Breast epithelium (tissue), 4 donors: ENCODE measurements at regions not wholly inside any gene's neighbourhood (a gene's known extent, or its start where the extent isn't known, plus 50 kb on each side); places are given as distances from the start of the nearest gene placed in this dataset.
"Not testable (repeated sequence)": the region's sequence is repeated elsewhere in the genome, so short reads cannot be mapped to it uniquely, and the experiment has no call there.

Source experiments
- DNase-seq, 2 donors: peaks; one replicate each; pipeline ENCODE4 v3.0.0-alpha.2; 2019; ENCODE audit warnings: low spot score in 2 of 2
- H3K27ac ChIP-seq, 2 donors: fragments of 200-600 bp; sonication (generic) in 1 of 2; one replicate each; pipeline ENCODE4 v1.5.1; 2016 to 2019; ENCODE audit warnings: mild to moderate bottlenecking in 1 of 2
- H3K27me3 ChIP-seq, 2 donors: fragments of 200-600 bp; sonication (generic) in 1 of 2; one replicate each; pipeline versions ENCODE4 v1.5.1 to v1.6.0; 2017 to 2019; ENCODE audit warnings: control low read depth in 1 of 2, mild to moderate bottlenecking in 1 of 2
- H3K36me3 ChIP-seq: fragments of 200-600 bp; one replicate; pipeline ENCODE4 v1.5.1; 2019
- H3K4me1 ChIP-seq, 2 donors: fragments of 200-600 bp; sonication (generic); one replicate each; pipeline ENCODE4 v1.5.1; 2016 to 2019; ENCODE audit warnings: control low read depth in 1 of 2
- H3K4me3 ChIP-seq, 3 donors: fragments of 200-600 bp; sonication (generic); 1 replicate in 2 of 3; 2 replicates in 1 of 3; pipeline ENCODE4 v1.5.1; 2016 to 2019; ENCODE audit warnings: mild to moderate bottlenecking in 3 of 3, moderate library complexity in 2 of 3
- H3K9me3 ChIP-seq, 2 donors: fragments of 200-600 bp; sonication (generic) in 1 of 2; one replicate each; pipeline ENCODE4 v1.5.1; 2016 to 2019; ENCODE audit warnings: control low read depth in 1 of 2
- CTCF ChIP-seq, 3 donors: fragments of 450-650 bp; IDR thresholded peaks; one replicate each; pipeline ENCODE4 v1.5.1; 2016 to 2017; ENCODE audit warnings: antibody characterized with exemption in 3 of 3, mild to moderate bottlenecking in 3 of 3, moderate library complexity in 3 of 3
- POLR2A ChIP-seq: fragments of 450-650 bp; IDR thresholded peaks from one replicate; pipeline ENCODE4 v1.6.1; 2016; ENCODE audit warnings: antibody characterized with exemption, mild to moderate bottlenecking, moderate library complexity
- POLR2AphosphoS5 ChIP-seq, 3 donors: sonication (generic); formaldehyde crosslinking; IDR thresholded peaks; one replicate each; pipeline ENCODE4 v1.6.1; 2017; ENCODE audit warnings: antibody characterized with exemption in 3 of 3
- intact Hi-C: fragments of 100-400 bp; cut with DNase I; formaldehyde crosslinking; loops from one replicate; pipeline ENCODE4 v1.15.1; 2023; ENCODE audit warnings: low total_unique reads

GRCh38 chr10:30704026-30704600 is 74.6 kb upstream of the LYZL2 start:
- Histone ChIP-seq H3K4me3 (no peak overlapping the region), H3K9me3 (no peaks in the 10 kb centered on the region), H3K27me3 (no peaks in the 10 kb centered on the region), H3K36me3 (no peaks in the 10 kb centered on the region), H3K27ac (no peak overlapping the region), H3K4me1 (no peaks in the 10 kb centered on the region)
- TF ChIP-seq CTCF (IDR thresholded peaks at IDR 0.05) (no peak), POLR2AphosphoS5 (IDR thresholded peaks at IDR 0.05) (no peak), POLR2A (no peak)
- DNase-seq: no peak
- intact Hi-C loops: no loop called here

DNA sequence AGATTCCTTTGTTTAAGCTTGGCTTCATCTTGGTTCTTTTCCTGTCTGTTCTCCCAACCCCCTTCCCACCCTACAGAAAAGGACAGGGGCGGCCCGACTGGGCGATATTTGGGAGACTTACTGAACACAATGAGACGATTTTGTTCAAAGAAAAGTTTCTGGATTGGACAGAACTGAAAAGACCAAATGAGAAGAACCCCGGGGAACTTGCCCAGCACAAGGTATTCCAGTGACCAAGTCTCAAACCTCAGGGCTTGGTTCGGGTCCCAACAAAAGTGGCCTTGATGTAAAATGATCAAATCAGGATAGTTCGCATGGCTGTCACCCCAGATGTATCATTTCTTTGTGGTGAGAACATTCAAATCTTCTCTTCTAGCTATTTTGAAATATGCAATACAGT is 73.9 kb upstream of the LYZL2 start:
- H3K36me3 ChIP-seq, H3K9me3 ChIP-seq, H3K4me1 ChIP-seq, H3K4me3 ChIP-seq, intact Hi-C loops, H3K27me3 ChIP-seq, DNase-seq, H3K27ac ChIP-seq: not testable (repeated sequence)

GRCh38 chr10:30702860-30703259 is 73.3 kb upstream of the LYZL2 start:
- intact Hi-C loops: no loop called here
- DNase-seq: no peak
- TF ChIP-seq POLR2A (no peak), CTCF (IDR thresholded peaks at IDR 0.05) (no peak), POLR2AphosphoS5 (IDR thresholded peaks at IDR 0.05) (no peak)

DNA sequence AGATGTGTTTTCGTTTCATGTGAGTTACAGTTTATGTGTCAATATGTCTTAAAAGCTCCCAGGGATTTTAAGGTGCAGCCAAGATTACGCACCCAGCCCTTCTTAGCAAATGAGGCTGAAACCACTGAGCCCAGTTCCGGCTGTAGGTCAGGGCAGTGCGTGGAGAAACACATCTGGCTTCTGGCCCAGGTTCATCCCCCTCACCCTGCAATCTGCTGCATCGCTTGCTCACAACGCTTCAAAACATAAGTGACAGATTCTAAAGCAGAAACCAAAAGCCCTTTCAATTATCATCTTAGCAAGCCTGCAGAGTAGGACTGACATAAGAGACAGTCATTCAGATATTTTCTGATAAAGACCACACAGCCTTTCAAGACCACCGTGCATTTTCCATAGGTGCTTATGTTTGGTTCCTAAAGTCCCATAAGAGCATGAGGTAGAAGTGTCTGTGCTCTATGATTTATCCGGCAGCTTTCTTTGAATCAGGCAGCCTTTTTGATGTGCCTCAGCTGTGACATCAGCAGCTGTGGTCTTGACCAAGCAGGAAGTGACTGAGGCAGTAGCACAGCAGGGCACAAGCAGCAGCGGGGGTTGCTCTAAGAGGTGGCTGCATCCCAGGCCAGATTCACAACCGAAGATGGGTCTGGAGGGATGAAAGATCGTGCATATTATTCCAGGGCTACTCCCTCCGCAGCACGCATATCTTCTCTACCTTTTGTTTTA is 72.1 kb upstream of the LYZL2 start:
- no peak overlapping the region for H3K4me3 ChIP-seq
- TF ChIP-seq POLR2AphosphoS5 (IDR thresholded peaks at IDR 0.05) (no peak), CTCF (IDR thresholded peaks at IDR 0.05) (no peak), POLR2A (no peak)
- H3K4me1 ChIP-seq: no peaks in the 10 kb centered on the region
- H3K9me3 ChIP-seq: no peaks in the 10 kb centered on the region
- peak overlapping the region in 1 of 2 donors; percentile 6 for H3K27ac ChIP-seq
- intact Hi-C loops: no loop called here
- H3K27me3 ChIP-seq: no peaks in the 10 kb centered on the region
- H3K36me3 ChIP-seq: no peaks in the 10 kb centered on the region
- DNase-seq: no peak

More at GRCh38 chr10:30702860-30703259, 73.3 kb upstream of the LYZL2 start:
- no peak overlapping the region for H3K4me3 ChIP-seq
- no peaks in the 10 kb centered on the region for H3K9me3 ChIP-seq
- H3K27ac ChIP-seq: no peak overlapping the region
- H3K4me1 ChIP-seq: no peaks in the 10 kb centered on the region
- H3K36me3 ChIP-seq: no peaks in the 10 kb centered on the region
- no peaks in the 10 kb centered on the region for H3K27me3 ChIP-seq

DNA sequence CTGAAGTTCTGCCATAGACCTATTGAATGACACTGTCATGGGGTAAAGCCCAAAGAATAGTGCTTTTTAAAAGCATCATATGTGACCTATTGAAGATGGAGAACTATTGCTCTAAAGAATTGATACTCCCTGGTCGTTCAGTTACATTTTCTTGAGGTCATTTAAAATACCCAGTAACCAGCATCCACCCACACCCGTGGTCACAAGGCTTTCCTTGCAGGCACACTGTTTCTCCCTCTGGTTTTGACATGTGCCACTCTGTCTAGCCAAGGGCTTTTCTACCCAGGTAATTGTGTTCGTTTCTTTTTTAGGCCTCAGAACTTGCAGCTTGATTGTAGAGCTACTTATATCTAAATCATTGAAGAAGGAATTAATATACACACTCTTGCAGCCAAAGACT is 68.3 kb upstream of the LYZL2 start:
- H3K9me3 ChIP-seq: no peaks in the 10 kb centered on the region
- H3K27ac ChIP-seq: no peak overlapping the region
- intact Hi-C loops: no loop called here
- no peaks in the 10 kb centered on the region for H3K4me1 ChIP-seq
- H3K4me3 ChIP-seq: no peak overlapping the region
- H3K27me3 ChIP-seq: no peaks in the 10 kb centered on the region
- H3K36me3 ChIP-seq: no peaks in the 10 kb centered on the region
- no peak for DNase-seq
- TF ChIP-seq CTCF (IDR thresholded peaks at IDR 0.05): no peak
- no peak for TF ChIP-seq POLR2A
- TF ChIP-seq POLR2AphosphoS5 (IDR thresholded peaks at IDR 0.05): no peak

DNA sequence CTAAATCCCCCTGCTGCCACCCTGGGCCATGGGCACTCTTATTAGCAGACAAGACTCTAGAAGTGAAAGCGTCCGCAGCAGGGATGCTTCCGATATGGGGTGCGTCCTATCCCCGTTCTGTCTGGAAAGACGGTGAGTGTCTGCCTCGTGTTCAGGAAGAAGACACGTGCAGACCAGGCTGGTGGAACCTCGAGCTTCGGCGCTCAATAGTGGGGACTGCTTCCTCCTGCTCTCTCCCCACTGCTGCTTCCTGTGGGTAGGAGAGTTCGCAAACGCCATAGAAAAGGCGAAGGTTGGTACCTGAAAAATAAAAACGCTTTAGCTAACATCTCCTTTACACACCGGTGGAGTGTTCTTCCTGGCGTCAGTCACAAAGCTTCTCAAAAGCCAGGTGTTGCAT is 67.7 kb upstream of the LYZL2 start:
- H3K4me3 ChIP-seq, H3K27ac ChIP-seq, H3K36me3 ChIP-seq, DNase-seq, H3K9me3 ChIP-seq, H3K4me1 ChIP-seq, H3K27me3 ChIP-seq, intact Hi-C loops: not testable (repeated sequence)

GRCh38 chr10:30696416-30697185 is 67.0 kb upstream of the LYZL2 start:
- H3K27ac ChIP-seq, H3K36me3 ChIP-seq, H3K27me3 ChIP-seq, H3K4me3 ChIP-seq, DNase-seq, intact Hi-C loops, H3K9me3 ChIP-seq, H3K4me1 ChIP-seq: not testable (repeated sequence)

DNA sequence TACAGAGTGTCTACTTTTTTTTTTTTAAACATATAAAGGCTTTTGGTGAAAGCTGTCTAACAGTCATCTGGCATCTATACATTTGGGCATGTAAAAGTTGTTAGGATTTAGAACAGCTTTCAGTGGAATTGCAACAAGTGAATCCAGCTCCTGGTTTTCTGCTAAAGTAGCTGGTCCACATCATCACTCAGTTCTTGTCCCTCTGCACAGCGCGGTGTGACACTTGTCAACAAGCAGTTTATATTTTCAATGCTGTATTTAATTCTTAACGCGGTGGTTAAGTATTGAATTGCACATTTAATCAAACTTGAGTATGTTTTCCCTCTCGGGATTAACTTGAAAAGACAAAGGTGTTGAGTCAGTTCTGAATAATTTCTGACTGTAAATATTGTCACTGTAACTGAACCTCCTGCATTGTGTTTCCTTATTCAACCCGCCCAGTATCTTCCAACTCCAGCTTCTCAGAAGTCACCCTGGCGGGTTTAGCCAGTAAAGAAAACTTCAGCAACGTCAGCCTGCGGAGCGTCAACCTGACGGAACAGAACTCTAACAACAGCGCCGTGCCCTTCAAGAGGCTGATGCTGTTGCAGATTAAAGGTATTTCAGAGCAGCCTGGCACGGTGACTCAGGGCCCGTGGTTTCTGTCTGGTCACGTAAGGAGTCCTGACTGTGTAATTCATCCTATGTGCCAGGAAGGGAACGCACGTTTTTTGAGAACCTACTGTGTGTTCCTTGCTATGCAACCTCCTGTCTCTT is 66.1 kb upstream of the LYZL2 start:
- H3K4me3 ChIP-seq, H3K27me3 ChIP-seq, H3K9me3 ChIP-seq, H3K4me1 ChIP-seq, H3K27ac ChIP-seq, intact Hi-C loops, H3K36me3 ChIP-seq, DNase-seq: not testable (repeated sequence)
